Endodermal cell (in vitro differentiated cells): ENCODE measurements at regions not wholly inside any gene's neighbourhood (a gene's known extent, or its start where the extent isn't known, plus 50 kb on each side); places are given as distances from the start of the nearest gene placed in this dataset.

ENCODE experiments used
- DNase-seq: peaks from one replicate; pipeline ENCODE4 v3.0.0-alpha.2; 2017
- H3K27ac ChIP-seq: 2 replicates; pipeline ENCODE4 v1.5.1; 2013; ENCODE audit warnings: mild to moderate bottlenecking, low read depth, low read length, moderate library complexity
- H3K27me3 ChIP-seq: 2 replicates; pipeline ENCODE4 v1.6.1; 2013; ENCODE audit warnings: mild to moderate bottlenecking, low read length, moderate library complexity; ENCODE audit not compliant: insufficient read depth, control insufficient read depth, poor library complexity, severe bottlenecking
- H3K36me3 ChIP-seq: 2 replicates; pipeline ENCODE4 v1.7.0; 2013; ENCODE audit warnings: mild to moderate bottlenecking, low read length, moderate library complexity; ENCODE audit not compliant: control insufficient read depth, insufficient read depth
- H3K4me1 ChIP-seq: one replicate; pipeline ENCODE4 v1.7.0; 2013; ENCODE audit warnings: low read length; ENCODE audit not compliant: control insufficient read depth, insufficient read depth
- H3K4me3 ChIP-seq: 2 replicates; pipeline ENCODE4 v1.5.1; 2013; ENCODE audit warnings: mild to moderate bottlenecking, low read length, moderate library complexity
- H3K9ac ChIP-seq: 2 replicates; pipeline ENCODE4 v1.6.1; 2013; ENCODE audit warnings: mild to moderate bottlenecking, low read length, moderate library complexity; ENCODE audit not compliant: poor library complexity, severe bottlenecking; ENCODE audit errors: extremely low read depth
- H3K9me3 ChIP-seq: 2 replicates; pipeline ENCODE4 v1.6.1; 2013; ENCODE audit warnings: mild to moderate bottlenecking, low read length, moderate library complexity; ENCODE audit not compliant: control insufficient read depth
- H3K27ac Mint-ChIP-seq: 2 replicates; pipeline ENCODE4 v1.8.0; 2020; ENCODE audit warnings: mixed read lengths
- H3K27me3 Mint-ChIP-seq: 2 replicates; pipeline ENCODE4 v1.8.0; 2021; ENCODE audit warnings: mild to moderate bottlenecking, mixed read lengths; ENCODE audit not compliant: insufficient read depth
- H3K36me3 Mint-ChIP-seq: 2 replicates; pipeline ENCODE4 v1.8.0; 2020; ENCODE audit warnings: low read depth, mixed read lengths
- H3K4me1 Mint-ChIP-seq: 2 replicates; pipeline ENCODE4 v1.8.0; 2020; ENCODE audit warnings: mixed read lengths
- H3K4me3 Mint-ChIP-seq: 2 replicates; pipeline ENCODE4 v1.8.0; 2020; ENCODE audit warnings: mild to moderate bottlenecking, moderate library complexity, mixed read lengths
- H3K9me3 Mint-ChIP-seq: 2 replicates; pipeline ENCODE4 v1.8.0; 2020; ENCODE audit warnings: mild to moderate bottlenecking, mixed read lengths
- WGBS, 2 experiments: methylation state at CpG; one replicate each; pipeline versions ENCODE4 v1.1.5 to v1.1.7; 2013; ENCODE audit warnings: missing lambda C conversion rate in 2 of 2, mixed read lengths in 1 of 2; ENCODE audit not compliant: insufficient coverage in 1 of 2, insufficient read length in 1 of 2; 5-methylcytosine and 5-hydroxymethylcytosine counted together
- TF ChIP-seq, protein P1 (sequence below): fragments of 200-600 bp; sonication (generic); conservative IDR thresholded peaks from 2 replicates; pipeline ENCODE4 v1.5.0; 2021; ENCODE audit warnings: antibody characterized with exemption, mild to moderate bottlenecking

- H3K27me3 ChIP-seq: no peaks in the 10 kb centered on the region
- Mint-ChIP-seq H3K27ac (no peak overlapping the region), H3K36me3 (no peaks in the 10 kb centered on the region), H3K4me3 (no peak overlapping the region), H3K9me3 (no peaks in the 10 kb centered on the region), H3K27me3 (no peaks in the 10 kb centered on the region), H3K4me1 (no peaks in the 10 kb centered on the region)
- H3K27ac ChIP-seq: no peak overlapping the region
- 83 to 96% methylated on average over 3 to 4 of the region's 4 CpGs for WGBS, 2 experiments
- TF ChIP-seq, protein P1, sequence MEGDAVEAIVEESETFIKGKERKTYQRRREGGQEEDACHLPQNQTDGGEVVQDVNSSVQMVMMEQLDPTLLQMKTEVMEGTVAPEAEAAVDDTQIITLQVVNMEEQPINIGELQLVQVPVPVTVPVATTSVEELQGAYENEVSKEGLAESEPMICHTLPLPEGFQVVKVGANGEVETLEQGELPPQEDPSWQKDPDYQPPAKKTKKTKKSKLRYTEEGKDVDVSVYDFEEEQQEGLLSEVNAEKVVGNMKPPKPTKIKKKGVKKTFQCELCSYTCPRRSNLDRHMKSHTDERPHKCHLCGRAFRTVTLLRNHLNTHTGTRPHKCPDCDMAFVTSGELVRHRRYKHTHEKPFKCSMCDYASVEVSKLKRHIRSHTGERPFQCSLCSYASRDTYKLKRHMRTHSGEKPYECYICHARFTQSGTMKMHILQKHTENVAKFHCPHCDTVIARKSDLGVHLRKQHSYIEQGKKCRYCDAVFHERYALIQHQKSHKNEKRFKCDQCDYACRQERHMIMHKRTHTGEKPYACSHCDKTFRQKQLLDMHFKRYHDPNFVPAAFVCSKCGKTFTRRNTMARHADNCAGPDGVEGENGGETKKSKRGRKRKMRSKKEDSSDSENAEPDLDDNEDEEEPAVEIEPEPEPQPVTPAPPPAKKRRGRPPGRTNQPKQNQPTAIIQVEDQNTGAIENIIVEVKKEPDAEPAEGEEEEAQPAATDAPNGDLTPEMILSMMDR: no peak
- no peaks in the 10 kb centered on the region for H3K4me1 ChIP-seq
- H3K9ac ChIP-seq: no peak overlapping the region
- H3K4me3 ChIP-seq: no peak overlapping the region
- no peaks in the 10 kb centered on the region for H3K9me3 ChIP-seq
- DNase-seq: no peak
- H3K36me3 ChIP-seq: no peaks in the 10 kb centered on the region
Observed at GRCh38 chr10:36251068-36251467, 609.0 kb upstream of the FZD8 start.

- no peak overlapping the region for H3K27ac ChIP-seq
- Mint-ChIP-seq H3K27me3 (no peaks in the 10 kb centered on the region), H3K4me1 (no peaks in the 10 kb centered on the region), H3K27ac (no peak overlapping the region), H3K36me3 (no peaks in the 10 kb centered on the region), H3K4me3 (no peak overlapping the region), H3K9me3 (peaks cover under 1% of the 10 kb centered on the region)
- H3K4me3 ChIP-seq: no peak overlapping the region
- no peak for DNase-seq
- H3K4me1 ChIP-seq: no peaks in the 10 kb centered on the region
- H3K9ac ChIP-seq: no peak overlapping the region
- TF ChIP-seq, protein P1: no peak
- no peaks in the 10 kb centered on the region for H3K27me3 ChIP-seq
- no peaks in the 10 kb centered on the region for H3K36me3 ChIP-seq
- no peaks in the 10 kb centered on the region for H3K9me3 ChIP-seq
- WGBS, 2 experiments: 94 to 97% methylated on average over 3 to 5 of the region's 5 CpGs
Observed at GRCh38 chr10:36248304-36248981, 606.3 kb upstream of the FZD8 start.

GRCh38 chr10:36247478-36247877 lies 605.4 kb upstream of the FZD8 start:
- H3K27ac ChIP-seq: no peak overlapping the region
- Mint-ChIP-seq H3K4me3 (no peak overlapping the region), H3K4me1 (no peaks in the 10 kb centered on the region), H3K27me3 (no peaks in the 10 kb centered on the region), H3K36me3 (peaks cover 2% of the 10 kb centered on the region), H3K27ac (no peak overlapping the region), H3K9me3 (peaks cover 6% of the 10 kb centered on the region)
- TF ChIP-seq, protein P1: no peak
- H3K4me1 ChIP-seq: no peaks in the 10 kb centered on the region
- H3K36me3 ChIP-seq: no peaks in the 10 kb centered on the region
- WGBS, 2 experiments: 83% methylated on average over 1 to 2 of the region's 2 CpGs
- H3K9me3 ChIP-seq: no peaks in the 10 kb centered on the region
- H3K27me3 ChIP-seq: no peaks in the 10 kb centered on the region
- no peak for DNase-seq
- H3K9ac ChIP-seq: no peak overlapping the region
- H3K4me3 ChIP-seq: no peak overlapping the region
